Peyer's patch (tissue), 4 donors: ENCODE measurements at regions not wholly inside any gene's neighbourhood (a gene's known extent, or its start where the extent isn't known, plus 50 kb on each side); places are given as distances from the start of the nearest gene placed in this dataset.

Experiments
- POLR2A ChIP-seq, 2 donors: fragments of 450-650 bp; IDR thresholded peaks; one replicate each; pipeline ENCODE4 v1.5.1; 2017; ENCODE audit warnings: antibody characterized with exemption in 2 of 2, mild to moderate bottlenecking in 2 of 2, moderate library complexity in 2 of 2
- TF ChIP-seq, protein P1 (sequence below), 6 experiments: fragments of 450-650 bp in 4 of 6; fragments of 200-600 bp in 2 of 6; sonication (generic) in 1 of 6; IDR thresholded peaks; one replicate each; pipeline ENCODE4 v1.5.1; 2017 to 2019; ENCODE audit warnings: antibody characterized with exemption in 6 of 6, mild to moderate bottlenecking in 3 of 6, moderate library complexity in 1 of 6

- TF ChIP-seq POLR2A (IDR thresholded peaks at IDR 0.05) = no peak
- TF ChIP-seq, protein P1, sequence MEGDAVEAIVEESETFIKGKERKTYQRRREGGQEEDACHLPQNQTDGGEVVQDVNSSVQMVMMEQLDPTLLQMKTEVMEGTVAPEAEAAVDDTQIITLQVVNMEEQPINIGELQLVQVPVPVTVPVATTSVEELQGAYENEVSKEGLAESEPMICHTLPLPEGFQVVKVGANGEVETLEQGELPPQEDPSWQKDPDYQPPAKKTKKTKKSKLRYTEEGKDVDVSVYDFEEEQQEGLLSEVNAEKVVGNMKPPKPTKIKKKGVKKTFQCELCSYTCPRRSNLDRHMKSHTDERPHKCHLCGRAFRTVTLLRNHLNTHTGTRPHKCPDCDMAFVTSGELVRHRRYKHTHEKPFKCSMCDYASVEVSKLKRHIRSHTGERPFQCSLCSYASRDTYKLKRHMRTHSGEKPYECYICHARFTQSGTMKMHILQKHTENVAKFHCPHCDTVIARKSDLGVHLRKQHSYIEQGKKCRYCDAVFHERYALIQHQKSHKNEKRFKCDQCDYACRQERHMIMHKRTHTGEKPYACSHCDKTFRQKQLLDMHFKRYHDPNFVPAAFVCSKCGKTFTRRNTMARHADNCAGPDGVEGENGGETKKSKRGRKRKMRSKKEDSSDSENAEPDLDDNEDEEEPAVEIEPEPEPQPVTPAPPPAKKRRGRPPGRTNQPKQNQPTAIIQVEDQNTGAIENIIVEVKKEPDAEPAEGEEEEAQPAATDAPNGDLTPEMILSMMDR (IDR thresholded peaks at IDR 0.05) = no peak
These were observed 124.8 kb upstream of the GOLIM4 start for GRCh38 chr3:168220556-168220955.
